ENCODE measurements at regions not wholly inside any gene's neighbourhood (a gene's known extent, or its start where the extent isn't known, plus 50 kb on each side); places are given as distances from the start of the nearest gene placed in this dataset.

DNA sequence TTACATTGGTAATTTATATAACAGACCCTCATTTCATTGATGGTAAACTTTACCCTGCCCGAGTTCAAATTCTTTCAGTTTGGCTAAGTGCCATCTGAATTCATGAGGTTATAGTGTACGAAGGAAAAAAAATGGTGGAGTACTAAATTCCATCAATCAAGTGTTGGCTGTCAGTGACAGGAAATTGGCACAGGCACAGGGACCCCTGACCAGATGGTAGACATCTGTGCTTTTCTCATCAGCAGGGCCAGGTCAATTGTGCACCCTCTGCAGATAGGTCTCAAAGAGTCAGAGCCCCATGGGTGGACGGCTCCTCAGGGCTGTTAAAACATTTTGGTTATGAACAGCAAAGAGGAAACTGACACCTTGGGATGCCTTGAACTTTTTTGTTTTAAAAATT, 439.2 kb downstream of the SETBP1 start:
- DNase-seq (ENCODE audit: low read depth in 2 of 2) = no peak

- no peak for DNase-seq (ENCODE audit: low read depth in 2 of 2)
These were observed 440.5 kb downstream of the SETBP1 start for GRCh38 chr18:45121146-45121545.

DNA sequence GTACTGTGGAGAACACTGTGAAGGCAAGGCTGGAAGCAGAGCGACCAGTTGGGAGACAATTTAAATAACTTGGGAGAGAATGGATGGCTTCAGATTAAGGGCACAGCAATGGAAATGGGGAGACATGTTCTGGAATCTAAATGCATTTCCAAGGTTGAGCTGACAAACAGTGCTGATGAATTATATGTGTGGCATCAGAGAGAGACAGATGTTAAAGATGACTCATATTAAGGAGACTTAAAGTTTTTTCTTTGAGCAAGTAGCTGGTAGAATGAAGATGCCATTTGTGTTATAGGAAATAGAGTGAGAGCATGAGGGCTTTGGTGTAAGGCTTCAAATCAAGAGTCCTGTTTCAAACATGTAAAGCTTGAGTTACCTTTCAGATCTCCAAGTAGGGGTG, 441.8 kb downstream of the SETBP1 start:
- DNase-seq (ENCODE audit: low read depth in 2 of 2) = no peak

DNA sequence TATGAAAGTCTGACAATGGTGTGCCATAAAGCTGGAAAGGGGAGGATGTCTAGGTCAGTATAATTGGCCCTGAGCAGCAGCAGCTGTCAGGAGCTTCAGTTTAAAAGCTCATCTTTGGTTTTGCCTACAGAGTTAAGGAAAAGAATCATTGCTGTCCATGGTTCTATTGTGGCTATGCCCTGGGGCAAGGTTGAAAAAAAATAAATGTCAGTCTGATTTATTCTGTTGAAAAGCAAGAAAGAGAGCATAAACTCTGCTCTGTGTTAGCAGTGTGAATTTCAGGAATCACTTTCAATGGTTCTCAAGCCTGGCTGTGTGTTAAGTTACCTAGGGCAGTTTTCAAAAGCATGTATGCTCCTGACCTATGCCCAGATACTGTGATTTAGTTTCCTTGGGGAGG, 446.7 kb downstream of the SETBP1 start:
- no peak for DNase-seq (ENCODE audit: low read depth in 2 of 2)

GRCh38 chr18:45133276-45133675, 452.6 kb downstream of the SETBP1 start:
- DNase-seq (ENCODE audit: low read depth in 2 of 2) = no peak

GRCh38 chr18:45136381-45137086, 455.8 kb downstream of the SETBP1 start:
- DNase-seq (ENCODE audit: low read depth in 2 of 2) = no peak

GRCh38 chr18:45137087-45137419, 456.4 kb downstream of the SETBP1 start:
- DNase-seq (ENCODE audit: low read depth in 2 of 2) = no peak

- no peak for DNase-seq (ENCODE audit: low read depth in 2 of 2)
These were observed 458.8 kb downstream of the SETBP1 start for GRCh38 chr18:45139478-45139877.

DNA sequence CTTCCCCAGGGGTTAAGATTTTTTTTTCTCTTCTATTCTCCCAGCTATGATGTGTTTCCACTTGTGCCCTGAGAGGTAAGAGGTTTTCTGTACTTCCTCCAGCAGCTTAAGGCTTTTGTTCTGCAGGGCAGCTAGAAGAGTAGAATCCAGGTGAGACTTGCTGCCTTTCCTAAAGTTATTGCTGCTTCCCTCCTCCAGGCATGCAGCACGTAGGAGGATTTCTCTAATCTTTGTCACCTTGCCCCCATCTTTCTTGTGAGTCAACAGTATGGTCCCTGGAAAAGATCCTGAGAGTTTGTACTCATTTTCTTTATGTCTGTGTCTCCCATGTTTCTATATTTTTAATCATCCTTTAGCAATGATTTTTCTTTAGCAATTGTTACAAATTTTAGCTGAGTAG, 462.2 kb downstream of the SETBP1 start:
- no peak for DNase-seq (ENCODE audit: low read depth in 2 of 2)

DNA sequence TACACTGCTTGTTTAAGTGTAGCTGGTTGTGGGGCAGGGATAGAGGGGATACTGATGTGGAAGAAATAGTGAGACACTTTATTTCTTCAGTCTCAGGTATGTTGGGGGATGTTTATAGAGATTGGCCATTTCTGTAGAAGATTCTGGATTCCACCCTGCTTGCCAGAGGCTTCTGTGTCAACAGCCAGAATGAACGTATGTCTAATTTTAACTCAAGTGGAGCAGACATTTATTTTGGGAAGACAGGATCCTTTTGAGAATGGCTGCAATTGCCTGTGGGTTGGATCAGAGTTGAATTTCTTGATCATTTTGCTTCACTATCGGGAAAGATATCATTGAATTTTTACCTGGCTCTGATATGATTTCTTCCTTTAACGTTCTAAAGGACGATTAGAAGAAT, 465.6 kb upstream of the SLC14A2 start:
- DNase-seq (ENCODE audit: low read depth in 2 of 2) = no peak

GRCh38 chr18:45151645-45152044, 463.6 kb upstream of the SLC14A2 start:
- no peak for DNase-seq (ENCODE audit: low read depth in 2 of 2)

DNA sequence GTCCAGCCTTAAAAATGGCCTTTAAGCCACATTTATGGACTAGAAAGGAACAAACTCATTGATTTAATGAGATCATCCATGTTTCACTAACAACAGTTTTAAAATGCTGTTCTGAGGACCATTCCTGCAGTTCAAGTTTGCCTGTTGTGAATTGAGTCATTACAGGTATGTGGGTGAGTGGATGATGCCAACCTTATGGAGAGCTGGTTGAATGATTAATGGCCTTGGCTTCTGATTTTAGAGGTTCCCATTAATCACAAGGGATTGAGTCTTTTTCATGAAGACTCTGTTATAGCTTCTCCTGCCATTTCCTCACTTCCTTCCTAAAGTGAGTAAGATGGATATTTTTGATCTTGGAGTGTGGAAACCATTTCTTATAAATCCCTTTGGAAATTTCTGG, 459.8 kb upstream of the SLC14A2 start:
- DNase-seq (ENCODE audit: low read depth in 2 of 2) = no peak

- DNase-seq (ENCODE audit: low read depth in 2 of 2) = no peak
These were observed 458.3 kb upstream of the SLC14A2 start for GRCh38 chr18:45156946-45157345.

GRCh38 chr18:45157576-45157975, 457.7 kb upstream of the SLC14A2 start:
- no peak for DNase-seq (ENCODE audit: low read depth in 2 of 2)

DNA sequence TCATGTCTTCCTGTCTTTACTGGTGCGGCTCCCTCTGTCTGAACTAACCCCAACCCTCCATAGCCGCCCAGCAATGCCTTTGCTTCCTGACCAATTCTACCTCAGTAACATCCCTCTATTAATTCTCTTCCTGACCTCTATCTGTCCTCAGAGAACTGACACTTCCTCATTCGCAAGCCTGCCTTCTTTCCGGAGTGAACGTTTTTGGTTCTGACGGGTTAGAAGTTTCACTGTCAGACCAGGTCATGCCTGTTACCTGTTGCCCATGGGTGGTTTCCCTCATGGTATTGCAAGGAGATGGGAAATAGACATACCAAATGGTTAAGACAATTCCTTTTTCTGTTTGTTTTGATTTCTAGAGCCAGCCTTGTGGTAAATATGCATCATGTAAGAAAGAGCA, 453.4 kb upstream of the SLC14A2 start:
- no peak for DNase-seq (ENCODE audit: low read depth in 2 of 2)

- DNase-seq (ENCODE audit: low read depth in 2 of 2) = no peak
These were observed 451.4 kb upstream of the SLC14A2 start for GRCh38 chr18:45163871-45164270.

DNA sequence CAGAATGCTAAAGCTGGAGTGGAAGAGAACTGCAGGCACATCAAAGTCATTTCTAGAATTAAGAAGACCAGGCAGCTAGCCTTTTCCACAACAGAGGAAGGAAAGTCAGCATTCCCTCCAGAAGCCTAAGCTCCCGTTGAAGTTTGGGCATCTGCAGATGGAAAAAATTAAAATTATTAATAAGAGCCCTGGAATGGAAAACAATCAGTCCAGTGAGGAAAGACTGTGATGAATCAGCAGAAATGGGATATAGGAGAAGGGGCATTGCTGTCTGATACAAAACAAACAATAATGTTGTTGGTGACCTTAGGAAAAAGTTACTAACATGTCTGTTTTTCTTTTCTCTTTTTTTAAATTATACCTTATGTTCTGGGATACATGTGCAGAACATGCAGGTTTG, 450.7 kb upstream of the SLC14A2 start:
- no peak for DNase-seq (ENCODE audit: low read depth in 2 of 2)

DNA sequence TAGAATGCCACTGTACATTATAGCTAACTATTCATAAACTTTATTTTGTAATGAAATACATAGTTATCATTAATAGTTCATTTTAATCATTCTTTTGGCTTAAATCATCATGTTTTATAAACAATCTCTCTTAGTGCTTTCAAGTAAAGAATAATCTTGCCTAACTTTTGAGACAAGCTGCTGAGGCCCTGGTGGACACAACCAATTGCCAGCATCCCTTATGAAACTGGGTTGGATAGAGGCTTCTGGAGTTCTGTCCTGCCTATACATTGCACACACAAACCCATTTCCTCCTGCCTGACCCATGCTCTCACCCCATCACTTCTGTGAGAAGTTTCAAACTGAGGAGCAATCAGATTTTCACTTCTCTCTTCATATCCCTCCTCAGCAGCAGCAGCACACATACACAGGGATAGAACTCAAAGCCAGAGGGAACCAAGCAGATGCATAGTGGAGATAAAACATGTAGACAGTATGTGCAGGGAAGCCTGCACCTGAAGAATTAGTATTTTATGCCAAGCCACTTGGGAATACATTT, 450.0 kb upstream of the SLC14A2 start:
- DNase-seq (ENCODE audit: low read depth in 2 of 2) = no peak

- DNase-seq (ENCODE audit: low read depth in 2 of 2) = no peak
These were observed 449.4 kb upstream of the SLC14A2 start for GRCh38 chr18:45165871-45166270.

DNA sequence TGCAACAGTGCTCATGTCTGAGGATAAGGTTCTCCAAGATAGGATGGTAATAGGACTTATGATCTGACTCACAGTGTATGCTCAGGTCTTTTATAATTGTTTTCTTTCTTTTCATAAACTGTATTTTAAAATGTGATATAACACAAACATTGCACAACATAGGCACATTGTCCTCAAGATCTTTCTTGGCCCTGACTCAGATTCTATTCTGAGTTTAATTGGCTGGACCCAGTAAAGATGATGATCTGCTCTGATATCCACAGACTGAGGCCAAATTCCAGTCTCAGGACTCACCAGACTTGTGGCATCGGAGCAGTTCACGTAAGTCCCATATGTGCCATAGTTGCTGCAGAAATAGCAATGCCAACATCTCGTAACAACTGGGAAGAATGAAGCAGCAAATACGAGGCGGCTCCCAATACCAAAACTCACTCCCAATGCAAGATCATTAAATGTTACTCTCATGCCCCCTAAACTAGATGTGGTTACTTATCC, 448.9 kb upstream of the SLC14A2 start:
- no peak for DNase-seq (ENCODE audit: low read depth in 2 of 2)

DNA sequence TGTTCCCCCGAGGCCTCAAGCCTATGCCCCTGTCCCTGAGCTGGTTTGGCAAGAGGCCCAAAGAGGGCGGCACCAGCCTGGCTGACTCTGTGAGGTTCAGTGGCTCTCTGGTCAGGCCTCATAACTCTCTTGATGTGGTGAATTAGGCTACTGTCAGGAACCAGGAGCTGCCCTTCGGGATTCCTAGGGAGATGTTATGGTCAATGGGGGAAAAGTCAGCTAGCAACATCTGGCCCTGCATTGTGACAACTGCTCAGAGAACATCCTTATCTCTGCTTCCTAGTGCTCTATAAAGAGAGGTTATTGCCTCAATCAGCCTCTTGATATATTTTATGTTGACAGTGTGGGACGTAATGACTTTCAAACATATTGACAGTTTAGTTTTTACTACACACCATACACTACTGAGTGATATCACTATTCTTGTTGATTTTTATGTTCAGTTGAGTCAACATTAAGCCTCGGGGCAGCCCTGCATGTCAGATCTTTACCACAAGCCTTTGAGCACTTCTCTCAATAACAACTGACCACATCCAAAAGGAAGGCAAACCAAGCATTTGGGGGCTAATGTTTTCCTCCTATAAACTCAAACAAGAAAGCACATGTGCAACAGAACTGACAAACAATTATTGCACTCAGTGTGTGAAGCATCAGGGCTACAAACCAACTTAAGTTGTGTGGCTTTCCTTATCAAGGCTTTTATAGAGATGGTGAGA, 448.3 kb upstream of the SLC14A2 start:
- DNase-seq (ENCODE audit: low read depth in 2 of 2) = no peak

- DNase-seq (ENCODE audit: low read depth in 2 of 2) = no peak
These were observed 447.5 kb upstream of the SLC14A2 start for GRCh38 chr18:45167631-45168280.

All from stimulated activated CD4-positive, alpha-beta T cell treated with anti-CD3 and anti-CD28 coated beads, Interleukin-1b, Interleukin-23, amount 100 ng/mL, for 1 hour (primary cell).